Naive thymus-derived CD8-positive, alpha-beta T cell (primary cell): ENCODE measurements at regions not wholly inside any gene's neighbourhood (a gene's known extent, or its start where the extent isn't known, plus 50 kb on each side); places are given as distances from the start of the nearest gene placed in this dataset.
A peak's percentile ranks its signal among the peaks of the same experiment; 100 is the strongest.

Source experiments
- ATAC-seq, 2 donors: fragments of 150-1000 bp; cut with Tn5 transposase in 1 of 2; sonication (Bioruptor Pico), chemical (Tn5 transposase) in 1 of 2; 1 replicate in 1 of 2; 2 replicates in 1 of 2; pipeline ENCODE4 v1.10.0; 2021; ENCODE audit warnings: mild to moderate bottlenecking in 2 of 2, moderate library complexity in 2 of 2
- POLR2A ChIA-PET: fragments of 350-600 bp; sonication (Branson Sonifier 250); formaldehyde crosslinking; loops from one replicate; lab custom pipeline; 2021; ENCODE audit warnings: antibody characterized with exemption; lab: Charles Lee
- DNase-seq, 10 donors: peaks; one replicate each; pipeline versions ENCODE4 v3.0.0 to v3.0.0-alpha.2; 2020 to 2022
- H3K27ac Mint-ChIP-seq, 10 donors: one replicate each; pipeline ENCODE4 v1.8.0; 2020 to 2022; ENCODE audit warnings: mild to moderate bottlenecking in 10 of 10, mixed read lengths in 10 of 10, moderate library complexity in 4 of 10, inconsistent platforms in 1 of 10
- H3K27me3 Mint-ChIP-seq, 5 donors: one replicate each; pipeline ENCODE4 v1.8.0; 2021 to 2022; ENCODE audit warnings: mixed read lengths in 5 of 5
- H3K36me3 Mint-ChIP-seq, 3 donors: one replicate each; pipeline ENCODE4 v1.8.0; 2020 to 2022; ENCODE audit warnings: mixed read lengths in 3 of 3, mild to moderate bottlenecking in 2 of 3, inconsistent platforms in 1 of 3
- H3K4me1 Mint-ChIP-seq, 4 donors: one replicate each; pipeline ENCODE4 v1.8.0; 2021 to 2022; ENCODE audit warnings: mixed read lengths in 4 of 4
- H3K4me3 Mint-ChIP-seq, 10 donors: one replicate each; pipeline ENCODE4 v1.8.0; 2020 to 2022; ENCODE audit warnings: mild to moderate bottlenecking in 10 of 10, mixed read lengths in 10 of 10, moderate library complexity in 6 of 10, inconsistent platforms in 1 of 10
- H3K9me3 Mint-ChIP-seq, 9 donors: one replicate each; pipeline ENCODE4 v1.8.0; 2020 to 2022; ENCODE audit warnings: mixed read lengths in 9 of 9, mild to moderate bottlenecking in 3 of 9, inconsistent platforms in 1 of 9, moderate library complexity in 1 of 9

DNA sequence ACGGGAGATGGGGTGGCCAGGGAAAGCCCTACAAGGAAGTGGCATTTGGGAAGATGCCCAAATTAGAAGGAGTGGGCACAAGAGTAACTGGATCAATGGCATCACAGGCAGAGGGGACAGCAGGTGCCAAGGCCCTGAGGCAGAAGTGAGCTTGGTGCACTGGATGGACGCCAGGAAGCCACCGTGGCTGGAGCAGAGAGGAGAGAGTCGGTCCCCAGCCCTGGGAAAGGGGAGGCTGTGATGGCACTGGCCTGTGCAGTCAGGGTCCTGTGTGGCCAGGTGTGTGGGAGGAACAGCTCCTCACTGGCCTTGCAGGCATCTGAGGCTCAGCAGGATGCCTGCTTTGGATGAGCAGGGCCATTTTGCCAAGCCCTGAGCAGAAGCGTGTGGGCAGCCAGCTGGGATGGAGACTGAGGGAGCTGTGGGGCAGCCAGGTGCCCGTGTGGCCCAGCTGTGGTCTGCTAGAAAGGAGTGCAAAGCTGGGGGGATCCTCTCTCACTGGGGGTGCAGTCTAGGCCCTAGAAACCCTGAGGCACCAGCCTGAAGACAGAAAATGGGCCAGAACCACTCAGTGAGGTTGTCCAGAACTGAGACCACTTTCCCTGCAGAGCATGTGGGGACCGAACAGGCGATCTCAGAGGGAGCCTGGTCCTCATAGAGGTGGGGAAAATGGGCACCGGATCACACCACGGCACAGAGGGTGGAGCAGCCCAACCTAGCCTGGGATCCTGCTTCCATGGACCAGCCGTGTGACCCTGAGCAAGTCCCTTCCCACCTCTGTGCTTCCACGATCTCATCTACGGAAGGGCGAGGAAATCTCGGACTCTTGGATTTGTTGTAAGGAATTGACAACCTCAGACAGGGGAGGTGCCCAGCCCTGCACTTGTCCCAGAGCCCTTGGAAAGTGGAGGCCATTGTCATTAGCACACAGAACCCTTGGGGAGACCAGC, 78.6 kb upstream of the RTL6 start:
- H3K27me3 Mint-ChIP-seq: peaks cover 4 to 17% (median 13%) of the 10 kb centered on the region in 5 donors
- H3K4me3 Mint-ChIP-seq: no peak overlapping the region
- POLR2A ChIA-PET: no interaction called here
- H3K27ac Mint-ChIP-seq: peak overlapping the region in 2 of 10 donors; percentile 32 to 60
- H3K36me3 Mint-ChIP-seq: no peaks in the 10 kb centered on the region
- no peak for ATAC-seq
- H3K4me1 Mint-ChIP-seq: peaks cover 0 to 5% (median 0%) of the 10 kb centered on the region in 4 donors
- H3K9me3 Mint-ChIP-seq: no peaks in the 10 kb centered on the region
- DNase-seq: peak in 1 of 10 donors; percentile 14

DNA sequence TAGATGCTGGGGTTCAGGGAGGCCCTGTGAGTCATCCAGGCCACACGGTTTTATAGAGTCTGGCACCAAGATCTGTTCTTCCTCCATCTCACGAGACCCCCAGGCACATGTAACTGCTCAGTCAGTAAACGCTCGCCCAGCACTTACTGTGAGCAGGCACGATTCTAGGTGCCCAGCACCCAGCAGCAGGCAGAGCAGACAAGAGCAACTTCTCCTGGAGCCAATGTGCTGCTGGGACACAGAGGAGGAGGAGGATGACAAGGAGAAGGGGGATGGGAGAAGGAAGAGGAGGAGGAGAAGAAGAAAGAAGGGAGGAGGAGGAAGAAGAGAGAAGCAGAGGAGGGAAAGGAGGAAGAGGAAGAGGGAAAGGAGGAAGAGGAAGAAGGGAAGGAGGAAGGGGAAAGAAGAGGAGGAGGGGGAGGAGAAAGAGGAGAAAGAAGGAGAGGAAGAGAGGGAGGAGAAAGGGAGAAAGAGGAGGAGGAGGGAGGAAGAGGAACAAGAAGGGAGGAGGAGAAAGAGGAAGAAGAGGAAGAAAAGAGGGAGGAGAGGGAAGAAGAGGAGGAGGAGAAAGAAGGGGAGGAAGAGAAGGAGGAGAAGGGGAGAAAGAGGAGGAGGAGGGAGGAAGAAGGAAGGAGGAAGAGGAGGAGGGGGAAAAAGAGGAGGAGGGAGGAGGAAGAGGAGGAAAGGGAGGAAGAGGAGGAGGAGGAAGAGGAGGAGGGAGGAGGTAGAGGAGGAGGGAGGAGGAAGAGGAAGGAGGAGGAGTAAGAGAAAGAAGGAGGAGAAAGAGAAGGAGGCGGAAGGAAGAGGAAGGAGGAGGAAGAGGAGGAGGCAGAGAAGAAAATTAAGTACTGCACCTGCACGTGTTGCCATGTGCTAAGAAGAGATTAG, 77.6 kb upstream of the RTL6 start:
- Mint-ChIP-seq H3K4me3 (no peak overlapping the region), H3K36me3 (no peaks in the 10 kb centered on the region), H3K27ac (peak overlapping the region in 2 of 10 donors; percentile 32 to 60), H3K27me3 (peaks cover 4 to 22% (median 13%) of the 10 kb centered on the region in 5 donors), H3K4me1 (peaks cover 0 to 5% (median 0%) of the 10 kb centered on the region in 4 donors), H3K9me3 (no peaks in the 10 kb centered on the region)
- ATAC-seq (no peak), DNase-seq (no peak)
- POLR2A ChIA-PET: no interaction called here

DNA sequence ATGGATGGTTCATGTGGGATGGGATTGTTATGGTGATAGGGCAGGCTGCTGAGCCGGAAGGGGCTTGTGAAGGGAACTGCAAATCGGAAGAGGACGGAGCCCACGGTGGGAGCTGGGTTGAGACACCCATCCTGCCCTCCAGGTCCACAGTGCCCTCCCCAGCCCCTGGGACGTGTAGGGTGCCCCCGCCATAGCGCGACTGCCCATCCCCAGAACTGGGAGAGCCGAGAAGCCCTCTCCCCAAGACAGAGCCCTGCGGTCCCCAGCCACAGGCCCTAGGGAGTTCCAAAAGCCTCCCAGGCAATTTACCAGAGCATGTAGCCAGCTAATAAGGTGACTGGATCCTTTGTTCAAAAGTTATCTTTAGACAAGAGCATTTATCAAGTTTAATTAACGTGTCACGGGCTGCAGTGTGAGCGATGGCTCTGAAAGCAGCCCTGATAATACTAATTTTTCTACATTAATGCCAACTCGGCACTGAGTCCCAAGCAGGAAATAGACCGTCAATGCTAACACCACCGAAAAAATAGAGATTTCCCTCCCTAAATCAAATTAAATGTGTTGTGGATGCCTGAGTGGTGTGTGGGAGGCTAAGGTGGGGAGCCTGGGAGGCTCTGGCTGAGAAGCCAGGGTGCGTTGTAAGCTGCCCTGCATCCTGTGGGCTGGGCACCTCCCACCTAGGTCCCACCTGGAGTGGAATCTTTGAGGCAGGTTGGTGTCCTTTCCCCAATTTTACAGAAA, 76.8 kb upstream of the RTL6 start:
- POLR2A ChIA-PET: no interaction called here
- ATAC-seq: no peak
- peaks cover 4 to 22% (median 13%) of the 10 kb centered on the region in 5 donors for H3K27me3 Mint-ChIP-seq
- no peaks in the 10 kb centered on the region for H3K36me3 Mint-ChIP-seq
- peaks cover 0 to 5% (median 0%) of the 10 kb centered on the region in 4 donors for H3K4me1 Mint-ChIP-seq
- no peaks in the 10 kb centered on the region for H3K9me3 Mint-ChIP-seq
- DNase-seq: peak in 2 of 10 donors; percentile 13 to 50
- peak overlapping the region in 2 of 10 donors; percentile 32 to 64 for H3K27ac Mint-ChIP-seq
- no peak overlapping the region for H3K4me3 Mint-ChIP-seq

DNA sequence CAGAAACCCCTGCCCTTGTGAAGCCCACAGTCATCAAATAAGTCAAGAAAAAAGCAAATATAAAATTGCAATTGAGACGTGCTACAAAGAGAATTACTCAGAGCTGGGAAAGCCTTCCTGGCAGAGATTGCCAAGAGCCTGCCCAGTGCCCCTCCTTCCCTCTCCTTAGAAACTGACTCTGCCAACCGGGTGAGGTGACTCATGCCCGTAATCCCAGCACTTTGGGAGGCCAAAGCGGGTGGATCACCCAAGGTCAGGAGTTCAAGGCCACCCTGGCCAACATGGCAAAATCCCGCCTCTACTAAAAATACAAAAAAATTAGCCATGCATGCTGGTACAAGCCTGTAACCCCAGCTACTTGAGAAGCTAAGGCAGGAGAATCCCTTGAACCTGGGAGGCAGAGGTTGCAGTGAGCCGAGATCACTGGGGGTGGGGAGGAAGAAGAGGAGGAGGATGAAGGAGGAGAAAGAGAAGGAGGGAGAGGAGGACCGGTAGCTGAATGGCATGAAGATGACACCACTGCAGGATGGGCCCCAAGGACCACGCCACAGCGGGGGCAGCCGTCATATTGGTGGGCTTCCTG, 76.1 kb upstream of the RTL6 start:
- no peak overlapping the region for H3K4me3 Mint-ChIP-seq
- no peaks in the 10 kb centered on the region for H3K9me3 Mint-ChIP-seq
- ATAC-seq (no peak), DNase-seq (no peak)
- peaks cover 4 to 24% (median 13%) of the 10 kb centered on the region in 5 donors for H3K27me3 Mint-ChIP-seq
- peaks cover 0 to 5% (median 0%) of the 10 kb centered on the region in 4 donors for H3K4me1 Mint-ChIP-seq
- POLR2A ChIA-PET: no interaction called here
- peak overlapping the region in 1 of 10 donors; percentile 64 for H3K27ac Mint-ChIP-seq
- no peaks in the 10 kb centered on the region for H3K36me3 Mint-ChIP-seq

DNA sequence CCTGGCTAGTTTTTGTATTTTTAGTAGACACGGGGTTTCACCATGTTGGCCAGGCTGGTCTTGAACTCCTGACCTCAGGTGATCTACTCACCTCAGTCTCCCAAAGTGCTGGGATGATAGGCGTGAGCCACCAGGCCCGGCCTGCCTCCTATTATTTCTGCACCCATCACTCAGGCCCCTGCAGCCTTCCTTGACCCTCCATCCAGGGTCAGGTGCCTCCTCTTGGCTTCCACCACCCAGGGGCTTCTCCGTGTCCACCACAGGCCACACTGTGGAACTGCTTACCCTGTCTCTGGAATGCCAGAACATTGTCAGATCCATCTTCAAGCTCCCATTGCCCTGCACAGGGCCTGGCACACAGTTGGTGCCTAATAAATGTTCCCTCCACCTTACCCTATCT, 75.4 kb upstream of the RTL6 start:
- no peak for DNase-seq
- Mint-ChIP-seq H3K36me3 (no peaks in the 10 kb centered on the region), H3K4me1 (peaks cover 0 to 5% (median 0%) of the 10 kb centered on the region in 4 donors), H3K9me3 (no peaks in the 10 kb centered on the region), H3K27me3 (peaks cover 7 to 25% (median 10%) of the 10 kb centered on the region in 5 donors), H3K4me3 (no peak overlapping the region), H3K27ac (peak overlapping the region in 1 of 10 donors; percentile 25)
- ATAC-seq: no peak
- POLR2A ChIA-PET: no interaction called here

DNA sequence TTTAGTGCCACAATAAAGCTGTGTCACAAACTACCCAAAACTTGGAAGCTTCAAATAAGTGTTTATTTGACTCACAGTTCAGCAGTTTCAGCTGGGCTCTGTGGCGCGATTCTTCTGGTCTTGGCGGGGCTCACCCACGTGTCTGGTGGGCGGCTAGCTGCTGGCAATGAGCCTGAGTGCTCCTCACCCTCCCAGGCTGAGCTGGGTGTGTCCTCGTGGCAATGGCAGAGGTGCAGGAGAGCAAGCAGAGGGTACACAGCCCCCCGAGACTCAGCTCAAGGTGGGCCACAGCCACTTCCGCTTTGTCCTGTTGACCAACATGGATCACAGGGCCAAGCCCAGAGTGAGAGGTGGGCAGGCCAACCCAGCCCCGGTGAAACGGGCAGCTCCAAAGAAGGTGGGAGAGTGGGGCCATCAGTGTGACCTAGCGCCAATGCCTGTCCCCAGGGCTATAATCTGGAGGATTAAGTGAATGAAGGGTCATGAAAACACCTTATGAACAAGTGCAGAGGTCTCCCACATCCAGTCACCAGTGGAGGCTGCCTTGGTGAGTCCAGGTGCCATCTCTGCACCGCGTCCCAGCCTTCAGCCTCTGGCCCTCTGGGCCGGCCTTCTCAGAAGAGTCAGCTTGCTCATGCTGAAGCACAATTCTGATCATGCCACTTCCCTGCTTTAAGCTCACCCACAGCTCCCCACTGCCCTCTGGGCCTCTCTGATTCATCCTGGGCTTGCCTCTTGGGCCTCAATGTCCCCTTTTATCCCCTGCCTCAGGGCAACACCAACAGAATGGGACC, 74.6 kb upstream of the RTL6 start:
- DNase-seq (no peak), ATAC-seq (no peak)
- POLR2A ChIA-PET: no interaction called here
- H3K27ac Mint-ChIP-seq: no peak overlapping the region
- H3K9me3 Mint-ChIP-seq: no peaks in the 10 kb centered on the region
- peak overlapping the region in 1 of 10 donors; percentile 6 for H3K4me3 Mint-ChIP-seq
- peaks cover 0 to 6% (median 0%) of the 10 kb centered on the region in 4 donors for H3K4me1 Mint-ChIP-seq
- no peaks in the 10 kb centered on the region for H3K36me3 Mint-ChIP-seq
- peaks cover 7 to 28% (median 10%) of the 10 kb centered on the region in 5 donors for H3K27me3 Mint-ChIP-seq

DNA sequence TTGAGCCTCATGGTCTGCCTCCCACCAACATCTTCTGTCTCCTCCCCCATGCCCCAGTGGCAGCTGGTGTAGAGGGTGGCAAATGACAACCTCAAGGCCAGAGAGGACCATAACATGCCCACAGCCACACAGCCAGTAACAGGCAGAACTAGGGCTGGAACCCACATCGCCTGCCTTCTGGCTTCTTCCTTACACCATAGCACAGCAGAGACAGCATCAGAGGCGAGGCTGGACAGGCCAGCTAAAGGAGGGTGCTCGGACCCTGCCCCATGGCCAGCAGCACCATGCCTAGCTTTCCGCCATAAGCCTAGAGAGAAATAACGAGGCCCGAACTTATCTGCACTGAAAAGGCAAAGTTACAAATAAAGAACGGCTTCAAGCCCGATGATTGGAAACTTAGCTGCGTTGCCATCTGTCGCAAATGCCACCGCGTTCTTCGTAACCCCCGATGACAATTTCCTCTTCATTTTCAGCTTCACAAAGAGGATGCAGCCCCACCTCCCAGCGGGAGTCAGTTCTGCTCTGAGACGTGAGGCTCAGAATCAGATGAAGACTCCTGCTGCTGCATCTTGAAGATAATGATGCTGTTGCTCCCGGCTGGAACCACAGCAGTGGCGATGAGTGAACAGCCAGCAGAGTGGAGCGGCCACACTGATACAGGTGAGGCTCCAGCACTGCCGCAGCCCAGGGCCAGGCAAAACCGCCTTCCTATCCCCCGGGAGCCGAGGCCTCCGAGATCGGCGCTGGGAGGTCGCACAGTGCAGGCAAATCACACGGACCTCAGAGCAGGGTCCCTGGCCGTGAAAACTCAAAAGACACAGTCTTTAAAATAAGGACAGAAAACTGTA, 73.8 kb upstream of the RTL6 start:
- Mint-ChIP-seq H3K4me1 (peaks cover 0 to 6% (median 0%) of the 10 kb centered on the region in 4 donors), H3K27ac (no peak overlapping the region), H3K4me3 (no peak overlapping the region), H3K36me3 (no peaks in the 10 kb centered on the region), H3K27me3 (peaks cover 7 to 26% (median 10%) of the 10 kb centered on the region in 5 donors), H3K9me3 (no peaks in the 10 kb centered on the region)
- no peak for ATAC-seq
- POLR2A ChIA-PET: no interaction called here
- no peak for DNase-seq

DNA sequence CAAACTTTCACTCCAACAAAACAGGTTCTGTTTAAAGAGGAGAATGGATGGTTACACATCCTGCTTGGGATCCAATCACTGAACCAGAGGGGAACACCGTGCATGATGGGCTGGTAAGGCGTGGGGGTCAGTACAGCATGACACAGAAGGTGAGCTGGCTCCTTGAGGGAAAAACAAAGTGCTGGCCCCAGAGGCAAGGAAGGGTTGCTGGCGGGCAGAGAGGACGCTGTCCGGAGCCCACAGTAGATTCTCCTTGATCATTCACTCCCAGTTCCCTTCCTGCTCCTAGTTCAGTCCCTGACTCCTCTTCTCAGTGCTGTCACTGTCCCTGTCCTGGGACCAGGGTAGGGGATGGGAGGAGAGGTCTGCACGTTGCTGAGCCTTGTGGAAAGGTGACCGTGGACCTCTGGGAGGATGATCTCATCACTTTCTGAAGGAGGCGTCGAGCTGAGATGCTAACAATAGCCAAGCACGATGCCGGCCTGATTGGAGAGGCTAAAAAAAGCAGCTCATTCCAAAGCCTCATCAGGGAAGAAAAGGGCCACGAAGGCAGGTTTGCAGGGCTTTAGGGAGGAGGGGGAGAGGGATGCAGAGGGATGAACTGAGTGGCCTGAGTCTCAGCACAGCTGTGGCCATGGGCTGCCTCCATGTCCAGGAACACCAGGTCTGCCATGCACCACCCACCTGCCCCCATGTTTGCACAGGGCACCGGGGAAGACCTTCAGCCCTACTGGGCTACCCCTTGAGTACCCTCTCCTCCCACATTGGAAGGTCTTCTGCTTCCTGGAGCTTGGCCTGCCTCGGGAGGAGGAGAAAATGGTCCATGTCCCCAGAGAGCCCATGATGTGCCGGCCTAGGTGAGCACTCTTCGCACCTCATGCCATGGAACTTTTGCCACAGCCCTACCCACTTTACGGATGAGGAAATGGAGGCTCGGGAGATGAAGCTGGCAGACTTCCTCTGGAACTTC, 72.7 kb upstream of the RTL6 start:
- Mint-ChIP-seq H3K27ac (no peak overlapping the region), H3K36me3 (no peaks in the 10 kb centered on the region), H3K27me3 (peaks cover 3 to 23% (median 5%) of the 10 kb centered on the region in 5 donors), H3K4me3 (no peak overlapping the region), H3K4me1 (peaks cover 0 to 4% (median 0%) of the 10 kb centered on the region in 4 donors), H3K9me3 (peaks cover 0 to 2% (median 0%) of the 10 kb centered on the region in 9 donors)
- DNase-seq: peak in 2 of 10 donors; percentile 12 to 53
- POLR2A ChIA-PET: no interaction called here
- no peak for ATAC-seq

DNA sequence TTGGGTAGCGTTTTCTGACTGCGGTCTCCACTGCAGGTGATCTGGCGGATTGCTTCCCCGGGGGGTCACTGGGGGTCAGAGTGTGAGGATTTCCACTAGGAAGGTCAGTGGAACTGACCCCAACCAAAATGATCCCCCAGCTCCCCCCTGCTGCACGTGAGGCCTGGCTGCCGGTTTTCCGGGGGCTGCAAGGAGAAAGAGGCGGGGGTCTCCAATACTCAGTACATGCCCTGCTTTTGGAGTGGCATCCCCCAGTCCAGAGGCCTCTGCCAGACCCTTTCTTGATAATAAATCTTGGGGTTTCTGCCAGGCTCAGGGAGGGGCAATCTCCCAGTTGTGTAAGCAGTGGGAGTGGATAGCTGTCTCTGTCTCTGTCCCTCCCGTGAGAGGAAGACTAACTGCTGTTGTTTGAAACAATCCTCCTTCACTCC, 71.5 kb upstream of the RTL6 start:
- DNase-seq (peak in 1 of 10 donors; percentile 52), ATAC-seq (no peak)
- Mint-ChIP-seq H3K9me3 (peaks cover 0 to 8% (median 1%) of the 10 kb centered on the region in 9 donors), H3K27ac (no peak overlapping the region), H3K4me1 (peaks cover 0 to 2% (median 0%) of the 10 kb centered on the region in 4 donors), H3K4me3 (no peak overlapping the region), H3K36me3 (peaks cover 0 to 5% (median 0%) of the 10 kb centered on the region in 3 donors), H3K27me3 (peaks cover 0 to 18% (median 1%) of the 10 kb centered on the region in 5 donors)
- POLR2A ChIA-PET: no interaction called here
